Thyroid gland (tissue), 4 donors: ENCODE measurements at regions not wholly inside any gene's neighbourhood (a gene's known extent, or its start where the extent isn't known, plus 50 kb on each side); places are given as distances from the start of the nearest gene placed in this dataset.

Source experiments
- CTCF ChIP-seq, 6 experiments: fragments of 200-600 bp in 3 of 6; fragments of 450-650 bp in 3 of 6; sonication (generic) in 3 of 6; IDR thresholded peaks; one replicate each; pipeline ENCODE4 v1.5.1; 2016 to 2019; ENCODE audit warnings: antibody characterized with exemption in 6 of 6, mild to moderate bottlenecking in 2 of 6, inconsistent platforms in 1 of 6, moderate library complexity in 1 of 6
- POLR2A ChIP-seq, 2 donors: fragments of 450-650 bp; IDR thresholded peaks; one replicate each; pipeline ENCODE4 v1.6.1; 2017; ENCODE audit warnings: antibody characterized with exemption in 2 of 2, mild to moderate bottlenecking in 2 of 2, moderate library complexity in 1 of 2

- TF ChIP-seq CTCF (IDR thresholded peaks at IDR 0.05) = no peak
- TF ChIP-seq POLR2A (IDR thresholded peaks at IDR 0.05) = no peak
These were observed 74.1 kb upstream of the GHR start for GRCh38 chr5:42349163-42349562.
